Uterus (tissue), 3 donors: ENCODE measurements at regions not wholly inside any gene's neighbourhood (a gene's known extent, or its start where the extent isn't known, plus 50 kb on each side); places are given as distances from the start of the nearest gene placed in this dataset.
"Not testable (repeated sequence)": the region's sequence is repeated elsewhere in the genome, so short reads cannot be mapped to it uniquely, and the experiment has no call there.

ENCODE experiments used
- DNase-seq, 2 donors: peaks; one replicate each; pipeline ENCODE4 v3.0.0-alpha.2; 2019 to 2020
- H3K27ac ChIP-seq, 2 donors: fragments of 200-600 bp; sonication (generic); 1 replicate in 1 of 2; 2 replicates in 1 of 2; pipeline ENCODE4 v1.5.1; 2016 to 2018
- H3K27me3 ChIP-seq, 2 donors: fragments of 200-600 bp; sonication (generic); one replicate each; pipeline ENCODE4 v1.5.1; 2018 to 2019; ENCODE audit warnings: control low read depth in 1 of 2
- H3K36me3 ChIP-seq, 2 donors: fragments of 200-600 bp; sonication (generic); one replicate each; pipeline ENCODE4 v1.5.1; 2019; ENCODE audit warnings: control low read depth in 1 of 2
- H3K4me1 ChIP-seq, 2 donors: fragments of 200-600 bp; sonication (generic); one replicate each; pipeline ENCODE4 v1.5.1; 2018 to 2019; ENCODE audit warnings: control low read depth in 1 of 2
- H3K4me3 ChIP-seq, 2 donors: fragments of 200-600 bp; sonication (generic); 1 replicate in 1 of 2; 2 replicates in 1 of 2; pipeline ENCODE4 v1.5.1; 2018 to 2019; ENCODE audit warnings: mild to moderate bottlenecking in 1 of 2
- H3K9me3 ChIP-seq, 2 donors: fragments of 200-600 bp; sonication (generic); one replicate each; pipeline ENCODE4 v1.5.1; 2019; ENCODE audit warnings: control low read depth in 1 of 2
- CTCF ChIP-seq, 4 experiments: fragments of 200-600 bp in 2 of 4; fragments of 450-650 bp in 2 of 4; sonication (generic) in 2 of 4; IDR thresholded peaks; one replicate each; pipeline ENCODE4 v1.5.1; 2016 to 2019; ENCODE audit warnings: antibody characterized with exemption in 4 of 4, mild to moderate bottlenecking in 2 of 4, moderate library complexity in 1 of 4
- POLR2A ChIP-seq, 2 donors: fragments of 450-650 bp; IDR thresholded peaks; one replicate each; pipeline ENCODE4 v1.6.1; 2016; ENCODE audit warnings: antibody characterized with exemption in 2 of 2, mild to moderate bottlenecking in 1 of 2, moderate library complexity in 1 of 2
- intact Hi-C: fragments of 100-400 bp; cut with DNase I; formaldehyde crosslinking; loops from one replicate; pipeline ENCODE4 v1.15.1; 2023; ENCODE audit warnings: low total_unique reads
- donor health status: DM: yes; HTN: yes; CAD: no.

- Histone ChIP-seq H3K9me3 (peaks cover 0 to 5% of the 10 kb centered on the region in 2 donors), H3K4me3 (no peak overlapping the region), H3K4me1 (no peaks in the 10 kb centered on the region), H3K27ac (no peak overlapping the region), H3K27me3 (no peaks in the 10 kb centered on the region), H3K36me3 (no peaks in the 10 kb centered on the region)
- intact Hi-C loops, result no loop called here
- DNase-seq, result no peak
- no peak for TF ChIP-seq POLR2A (IDR thresholded peaks at IDR 0.05)
- no peak for TF ChIP-seq CTCF (IDR thresholded peaks at IDR 0.05)
Observed at GRCh38 chr1:56123421-56123820, 455.9 kb downstream of the PLPP3 start.

- no peak for TF ChIP-seq POLR2A (IDR thresholded peaks at IDR 0.05)
- TF ChIP-seq CTCF (IDR thresholded peaks at IDR 0.05), result no peak
- intact Hi-C loops, result no loop called here
- Histone ChIP-seq H3K4me1 (no peaks in the 10 kb centered on the region), H3K9me3 (peaks cover 0 to 5% of the 10 kb centered on the region in 2 donors), H3K27ac (no peak overlapping the region), H3K27me3 (no peaks in the 10 kb centered on the region), H3K4me3 (no peak overlapping the region), H3K36me3 (no peaks in the 10 kb centered on the region)
- DNase-seq, result no peak
Observed at GRCh38 chr1:56120021-56120420, 459.3 kb downstream of the PLPP3 start.

- H3K27ac ChIP-seq, H3K4me1 ChIP-seq, intact Hi-C loops, H3K36me3 ChIP-seq, H3K4me3 ChIP-seq, H3K9me3 ChIP-seq, DNase-seq, H3K27me3 ChIP-seq: not testable (repeated sequence)
Observed at GRCh38 chr1:56118676-56119075, 460.7 kb downstream of the PLPP3 start.

GRCh38 chr1:56115701-56116100, 463.7 kb downstream of the PLPP3 start:
- intact Hi-C loops, result no loop called here
- Histone ChIP-seq H3K4me3 (no peak overlapping the region), H3K36me3 (no peaks in the 10 kb centered on the region), H3K4me1 (no peaks in the 10 kb centered on the region), H3K27me3 (no peaks in the 10 kb centered on the region), H3K9me3 (peaks cover 0 to 4% of the 10 kb centered on the region in 2 donors), H3K27ac (no peak overlapping the region)
- DNase-seq, result no peak
- TF ChIP-seq CTCF (IDR thresholded peaks at IDR 0.05) (no peak), POLR2A (IDR thresholded peaks at IDR 0.05) (no peak)

GRCh38 chr1:56113679-56114078, 465.7 kb downstream of the PLPP3 start:
- no peak for DNase-seq
- no peaks in the 10 kb centered on the region for H3K36me3 ChIP-seq
- TF ChIP-seq POLR2A (IDR thresholded peaks at IDR 0.05), result no peak
- no peak for TF ChIP-seq CTCF (IDR thresholded peaks at IDR 0.05)
- peaks cover 0 to 4% of the 10 kb centered on the region in 2 donors for H3K9me3 ChIP-seq
- intact Hi-C loops, result no loop called here
- no peak overlapping the region for H3K27ac ChIP-seq
- no peaks in the 10 kb centered on the region for H3K27me3 ChIP-seq
- H3K4me1 ChIP-seq, result no peaks in the 10 kb centered on the region
- no peak overlapping the region for H3K4me3 ChIP-seq

- Histone ChIP-seq H3K9me3 (peaks cover 0 to 9% of the 10 kb centered on the region in 2 donors), H3K27ac (no peak overlapping the region), H3K27me3 (no peaks in the 10 kb centered on the region), H3K4me1 (no peaks in the 10 kb centered on the region), H3K36me3 (no peaks in the 10 kb centered on the region), H3K4me3 (no peak overlapping the region)
- TF ChIP-seq CTCF (IDR thresholded peaks at IDR 0.05) (no peak), POLR2A (IDR thresholded peaks at IDR 0.05) (no peak)
- DNase-seq, result no peak
- intact Hi-C loops, result no loop called here
Observed at GRCh38 chr1:56107275-56107638, 472.1 kb downstream of the PLPP3 start.
